H1 (cell line): ENCODE measurements at regions not wholly inside any gene's neighbourhood (a gene's known extent, or its start where the extent isn't known, plus 50 kb on each side); places are given as distances from the start of the nearest gene placed in this dataset.

Experiments
- CTCF ChIA-PET: fragments of 300-600 bp; sonication (Branson Sonifier 250); formaldehyde crosslinking; loops from one replicate; lab custom pipeline; 2021; ENCODE audit not compliant: partially characterized antibody; lab: Charles Lee
- POLR2A ChIA-PET: fragments of 300-600 bp; sonication (Branson Sonifier 250); formaldehyde crosslinking; loops from one replicate; lab custom pipeline; 2021; ENCODE audit warnings: inconsistent platforms; ENCODE audit not compliant: partially characterized antibody; lab: Charles Lee
- DNase-seq, 2 experiments: peaks; one replicate each; pipeline versions ENCODE4 v3.0.0 to v3.0.0-alpha.2; 2010 to 2022; ENCODE audit warnings: low spot score in 2 of 2, low read depth in 1 of 2, mixed read lengths in 1 of 2
- FAIRE-seq: peaks from 2 replicates; lab custom pipeline; 2011; peaks lifted over from hg19 to GRCh38; lab: Jason Lieb, UNC
- H2AFZ ChIP-seq: 2 replicates; pipeline ENCODE4 v1.8.1; 2012; ENCODE audit warnings: low read length, inconsistent platforms
- H2AK5ac ChIP-seq: 2 replicates; pipeline ENCODE4 v1.6.1; 2013; ENCODE audit warnings: low read depth, low read length
- H2BK120ac ChIP-seq: replicated peaks from 2 replicates; pipeline ENCODE3; 2013; ENCODE audit warnings: low read depth, low read length, inconsistent platforms
- H2BK12ac ChIP-seq: 2 replicates; pipeline ENCODE4 v1.6.1; 2013; ENCODE audit warnings: low read depth, low read length
- H2BK15ac ChIP-seq: 2 replicates; pipeline ENCODE4 v1.6.1; 2013; ENCODE audit warnings: low read length
- H2BK20ac ChIP-seq: 2 replicates; pipeline ENCODE4 v1.6.1; 2013; ENCODE audit warnings: low read length
- H2BK5ac ChIP-seq: 2 replicates; pipeline ENCODE4 v1.6.1; 2013; ENCODE audit warnings: low read depth, low read length
- H3K14ac ChIP-seq: 2 replicates; pipeline ENCODE4 v1.6.1; 2013; ENCODE audit warnings: inconsistent platforms; ENCODE audit not compliant: insufficient read length
- H3K18ac ChIP-seq: 2 replicates; pipeline ENCODE4 v1.6.1; 2013; ENCODE audit warnings: low read length; ENCODE audit errors: extremely low read depth
- H3K23ac ChIP-seq: 2 replicates; pipeline ENCODE4 v1.6.1; 2013; ENCODE audit warnings: inconsistent platforms; ENCODE audit not compliant: insufficient read length
- H3K23me2 ChIP-seq: 2 replicates; pipeline ENCODE4 v1.6.1; 2013; ENCODE audit warnings: low read depth, low read length
- H3K27ac ChIP-seq: 2 replicates; pipeline ENCODE4 v1.6.1; 2011; ENCODE audit warnings: low read depth, low read length, inconsistent platforms
- H3K27me3 ChIP-seq, 4 experiments: replicated peaks in 1 of 4; 1 replicate in 1 of 4; 2 replicates in 3 of 4; pipeline versions ENCODE4 v1.6.1 to v1.8.1; 2011 to 2013; ENCODE audit warnings: low read length in 3 of 4, mild to moderate bottlenecking in 3 of 4, inconsistent platforms in 2 of 4, mixed read lengths in 2 of 4, moderate library complexity in 1 of 4; ENCODE audit not compliant: control insufficient read depth in 3 of 4, insufficient read depth in 3 of 4; ENCODE audit errors: extremely low read depth in 1 of 4
- H3K36me3 ChIP-seq, 4 experiments: 2 replicates each; pipeline versions ENCODE4 v1.6.1 to v1.8.1; 2011 to 2013; ENCODE audit warnings: mild to moderate bottlenecking in 4 of 4, low read length in 3 of 4, moderate library complexity in 2 of 4, control low read depth in 1 of 4, inconsistent platforms in 1 of 4; ENCODE audit not compliant: insufficient read depth in 4 of 4, control insufficient read depth in 2 of 4
- H3K4ac ChIP-seq: replicated peaks from 2 replicates; pipeline ENCODE3; 2013; ENCODE audit warnings: low read length, low read depth, mixed read lengths, inconsistent platforms; ENCODE audit not compliant: insufficient read length
- H3K4me1 ChIP-seq, 4 experiments: replicated peaks in 1 of 4; 1 replicate in 1 of 4; 2 replicates in 3 of 4; pipeline versions ENCODE4 v1.6.1 to v1.8.1; 2011 to 2013; ENCODE audit warnings: low read length in 3 of 4, inconsistent platforms in 2 of 4, mixed read lengths in 1 of 4; ENCODE audit not compliant: insufficient read depth in 4 of 4, control insufficient read depth in 3 of 4
- H3K4me2 ChIP-seq, 2 experiments: 2 replicates each; pipeline versions ENCODE4 v1.6.1 to v1.8.1; 2011 to 2013; ENCODE audit warnings: low read depth in 2 of 2, low read length in 2 of 2, control low read depth in 1 of 2, inconsistent platforms in 1 of 2, mild to moderate bottlenecking in 1 of 2; ENCODE audit not compliant: insufficient read depth in 1 of 2
- H3K4me3 ChIP-seq, 4 experiments: fragments of 200-600, 300-600 bp in 1 of 4; sonication (generic), shearing (Covaris generic), sonication (Bioruptor Twin) in 1 of 4; 2 replicates each; pipeline versions ENCODE4 v1.5.1 to v1.8.1; 2011 to 2016; ENCODE audit warnings: low read length in 4 of 4, low read depth in 3 of 4, control low read depth in 2 of 4, inconsistent platforms in 2 of 4, mild to moderate bottlenecking in 2 of 4, mixed read lengths in 1 of 4, moderate library complexity in 1 of 4; ENCODE audit not compliant: insufficient read depth in 2 of 4; ENCODE audit errors: extremely low read depth in 1 of 4
- H3K56ac ChIP-seq: replicated peaks from 2 replicates; pipeline ENCODE3; 2013; ENCODE audit warnings: low read depth, mild to moderate bottlenecking, mixed read lengths, low read length, inconsistent platforms; ENCODE audit not compliant: insufficient read length
- H3K79me1 ChIP-seq: 2 replicates; pipeline ENCODE4 v1.6.1; 2013; ENCODE audit warnings: low read depth, low read length, control low read depth
- H3K79me2 ChIP-seq, 2 experiments: 2 replicates each; pipeline versions ENCODE4 v1.6.1 to v1.8.1; 2012 to 2013; ENCODE audit warnings: low read length in 2 of 2, mild to moderate bottlenecking in 2 of 2, inconsistent platforms in 1 of 2; ENCODE audit not compliant: insufficient read depth in 2 of 2, control insufficient read depth in 1 of 2
- H3K9ac ChIP-seq, 4 experiments: replicated peaks in 1 of 4; 1 replicate in 1 of 4; 2 replicates in 3 of 4; pipeline versions ENCODE4 v1.6.1 to v1.8.1; 2011 to 2013; ENCODE audit warnings: low read depth in 3 of 4, low read length in 3 of 4, control low read depth in 2 of 4, mild to moderate bottlenecking in 2 of 4, moderate library complexity in 2 of 4, inconsistent platforms in 1 of 4; ENCODE audit errors: extremely low read depth in 1 of 4
- H3K9me3 ChIP-seq, 2 experiments: 2 replicates each; pipeline versions ENCODE4 v1.6.1 to v1.8.1; 2012 to 2013; ENCODE audit warnings: mild to moderate bottlenecking in 2 of 2, moderate library complexity in 2 of 2, control low read depth in 1 of 2, inconsistent platforms in 1 of 2, low read depth in 1 of 2, low read length in 1 of 2, mixed read lengths in 1 of 2; ENCODE audit not compliant: insufficient read depth in 2 of 2
- H4K20me1 ChIP-seq, 2 experiments: replicated peaks in 1 of 2; 2 replicates each; pipeline versions ENCODE3 to v1.8.1; 2011 to 2013; ENCODE audit warnings: inconsistent platforms in 2 of 2, low read length in 2 of 2, mild to moderate bottlenecking in 1 of 2; ENCODE audit not compliant: insufficient read depth in 2 of 2, control insufficient read depth in 1 of 2
- H4K5ac ChIP-seq: 2 replicates; pipeline ENCODE4 v1.6.1; 2013; ENCODE audit warnings: low read length, low read depth, mixed read lengths, inconsistent platforms; ENCODE audit not compliant: insufficient read length
- H4K8ac ChIP-seq: 2 replicates; pipeline ENCODE4 v1.8.0; 2013; ENCODE audit warnings: mild to moderate bottlenecking, moderate library complexity, low read length, inconsistent platforms; ENCODE audit not compliant: insufficient read depth; ENCODE audit errors: extremely low read depth
- H4K91ac ChIP-seq: replicated peaks from 2 replicates; pipeline ENCODE3; 2013; ENCODE audit warnings: low read length, mixed read lengths, inconsistent platforms; ENCODE audit not compliant: insufficient read length
- EGR1 ChIP-seq: IDR thresholded peaks from 2 replicates; pipeline ENCODE4 v1.6.1; 2011; ENCODE audit warnings: low read depth, low read length, borderline replicate concordance
- KDM1A ChIP-seq: fragments of 200-600, 300-600 bp; sonication (generic); IDR thresholded peaks from 2 replicates; pipeline ENCODE4 v1.7.1; 2016; ENCODE audit warnings: mild to moderate bottlenecking, low read length, borderline replicate concordance
- KDM5A ChIP-seq: fragments of 200-600 bp; IDR thresholded peaks from 2 replicates; pipeline ENCODE4 v1.7.1; 2012; ENCODE audit warnings: mild to moderate bottlenecking, low read length, inconsistent platforms, mixed read lengths
- POLR2AphosphoS5 ChIP-seq: IDR thresholded peaks from 2 replicates; pipeline ENCODE4 v1.6.1; 2011; ENCODE audit warnings: low read depth, low read length
- SP2 ChIP-seq: IDR thresholded peaks from 2 replicates; pipeline ENCODE4 v1.6.1; 2012; ENCODE audit warnings: mild to moderate bottlenecking, low read length, inconsistent platforms
- SP4 ChIP-seq: IDR thresholded peaks from 2 replicates; pipeline ENCODE4 v1.6.1; 2012; ENCODE audit warnings: low read length, inconsistent platforms
- SRF ChIP-seq: IDR thresholded peaks from 2 replicates; pipeline ENCODE4 v1.6.1; 2011; ENCODE audit warnings: mild to moderate bottlenecking, low read depth, low read length, moderate library complexity
- TAF1 ChIP-seq: IDR thresholded peaks from 2 replicates; pipeline ENCODE4 v1.6.1; 2011; ENCODE audit warnings: mild to moderate bottlenecking, low read depth, low read length
- TCF12 ChIP-seq: IDR thresholded peaks from 2 replicates; pipeline ENCODE4 v1.6.1; 2011; ENCODE audit warnings: low read depth, mild to moderate bottlenecking, low read length
- YY1 ChIP-seq: IDR thresholded peaks from 2 replicates; pipeline ENCODE4 v1.6.1; 2011; ENCODE audit warnings: low read depth, mild to moderate bottlenecking, low read length
- ZNF274 ChIP-seq: IDR thresholded peaks from 2 replicates; pipeline ENCODE4 v1.7.0; 2012; ENCODE audit warnings: low read length, borderline replicate concordance; ENCODE audit errors: extremely low read depth
- WGBS, 2 experiments: shearing (Covaris generic) in 1 of 2; methylation state at CpG; one replicate each; pipeline versions ENCODE4 v1.1.6 to v1.1.7; 2013 to 2015; ENCODE audit warnings: low lambda C conversion rate in 2 of 2, mixed read lengths in 2 of 2, inconsistent platforms in 1 of 2, low coverage in 1 of 2, missing lambda C conversion rate in 1 of 2; ENCODE audit not compliant: insufficient replicate concordance in 2 of 2, insufficient coverage in 1 of 2, insufficient read length in 1 of 2; ENCODE audit errors: extremely low coverage in 1 of 2, missing lambda C conversion rate in 1 of 2; 5-methylcytosine and 5-hydroxymethylcytosine counted together
- TF ChIP-seq, protein P1 (sequence below): IDR thresholded peaks from 2 replicates; pipeline ENCODE4 v1.6.1; 2012; ENCODE audit warnings: inconsistent platforms

DNA sequence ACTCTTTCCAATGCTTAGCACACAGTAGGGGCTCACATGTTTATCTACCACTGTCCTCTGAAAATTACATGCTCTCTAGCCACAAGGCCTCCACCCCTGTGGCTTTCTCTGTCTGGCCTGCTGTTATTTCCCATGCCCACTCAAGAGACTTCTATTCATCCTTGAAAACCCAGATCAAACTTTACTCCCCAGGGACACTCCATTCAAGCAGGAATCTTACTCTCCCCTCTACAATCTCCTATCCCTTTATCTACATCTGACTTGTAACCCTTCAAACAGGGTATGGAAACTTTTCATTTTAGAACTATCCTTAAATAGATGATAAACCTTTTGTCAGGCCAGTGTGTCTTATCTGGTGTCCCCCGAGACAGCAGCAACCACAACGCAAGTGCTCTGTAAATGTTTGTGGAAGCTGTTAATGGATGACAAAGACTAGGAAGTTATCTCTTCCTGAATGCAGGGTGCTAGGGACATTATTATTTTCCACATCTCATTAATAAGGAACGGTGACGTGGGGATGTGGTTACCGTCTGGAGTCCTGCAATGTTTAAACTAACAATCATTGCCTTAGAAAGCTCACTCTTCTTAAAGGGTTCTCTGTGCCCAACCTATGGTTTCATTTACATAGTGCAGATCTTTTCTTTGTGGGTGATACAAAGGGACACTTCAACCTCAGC lies 322.3 kb downstream of the ARRDC4 start:
- no peaks in the 10 kb centered on the region for H3K9me3 ChIP-seq
- no peak overlapping the region for H4K91ac ChIP-seq
- H3K4me3 ChIP-seq: no peak overlapping the region
- H2BK15ac ChIP-seq: no peak overlapping the region
- TF ChIP-seq POLR2AphosphoS5 (no peak), KDM1A (no peak), TAF1 (no peak), SP4 (no peak), SRF (no peak), TCF12 (no peak), EGR1 (no peak), ZNF274 (no peak), SP2 (no peak), KDM5A (no peak), YY1 (no peak)
- TF ChIP-seq, protein P1, sequence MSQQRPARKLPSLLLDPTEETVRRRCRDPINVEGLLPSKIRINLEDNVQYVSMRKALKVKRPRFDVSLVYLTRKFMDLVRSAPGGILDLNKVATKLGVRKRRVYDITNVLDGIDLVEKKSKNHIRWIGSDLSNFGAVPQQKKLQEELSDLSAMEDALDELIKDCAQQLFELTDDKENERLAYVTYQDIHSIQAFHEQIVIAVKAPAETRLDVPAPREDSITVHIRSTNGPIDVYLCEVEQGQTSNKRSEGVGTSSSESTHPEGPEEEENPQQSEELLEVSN: no peak
- TF ChIP-seq, all 59 proteins: peak for 0
- H3K14ac ChIP-seq: no peak overlapping the region
- H3K4me2 ChIP-seq: no peak overlapping the region
- H2AK5ac ChIP-seq: no peak overlapping the region
- no peaks in the 10 kb centered on the region for H3K36me3 ChIP-seq
- ChIA-PET CTCF (interaction anchor here (0.6 kb wide), 1 partner anchor 741 kb away, joined by 3 read pairs; no protein-coding TSS in a partner anchor), POLR2A (no interaction called here)
- no peak overlapping the region for H3K23ac ChIP-seq
- no peak overlapping the region for H3K27ac ChIP-seq
- H3K56ac ChIP-seq: no peak overlapping the region
- no peaks in the 10 kb centered on the region for H3K4me1 ChIP-seq
- H3K23me2 ChIP-seq: no peaks in the 10 kb centered on the region
- H3K18ac ChIP-seq: no peak overlapping the region
- H3K9ac ChIP-seq: no peak overlapping the region
- 97% methylated on average over 5 of the region's 5 CpGs; no CpG with 5 or more reads in 1 of the 2 experiments for WGBS, 2 experiments
- no peaks in the 10 kb centered on the region for H3K27me3 ChIP-seq
- H4K5ac ChIP-seq: no peak overlapping the region
- no peak overlapping the region for H3K4ac ChIP-seq
- H2AFZ ChIP-seq: no peak overlapping the region
- H4K20me1 ChIP-seq: no peaks in the 10 kb centered on the region
- no peak for FAIRE-seq
- no peak overlapping the region for H2BK120ac ChIP-seq
- no peak overlapping the region for H2BK5ac ChIP-seq
- DNase-seq: no peak
- no peak overlapping the region for H4K8ac ChIP-seq
- H3K79me1 ChIP-seq: no peaks in the 10 kb centered on the region
- no peaks in the 10 kb centered on the region for H3K79me2 ChIP-seq
- H2BK20ac ChIP-seq: no peak overlapping the region
- H2BK12ac ChIP-seq: no peak overlapping the region
